Fibroblast of lung (primary cell): ENCODE measurements at regions not wholly inside any gene's neighbourhood (a gene's known extent, or its start where the extent isn't known, plus 50 kb on each side); places are given as distances from the start of the nearest gene placed in this dataset.

Source experiments
- DNase-seq, 2 donors: peaks; one replicate each; pipeline versions ENCODE4 v3.0.0 to v3.0.0-alpha.2; 2010; ENCODE audit warnings: low read depth in 2 of 2
- H2AFZ ChIP-seq: 2 replicates; pipeline ENCODE4 v1.5.1; 2012; ENCODE audit warnings: low read length, control low read depth, inconsistent platforms
- H3K27ac ChIP-seq: 2 replicates; pipeline ENCODE4 v1.5.1; 2011; ENCODE audit warnings: low read length, control low read depth; ENCODE audit not compliant: insufficient read depth
- H3K27me3 ChIP-seq: 2 replicates; pipeline ENCODE4 v1.5.1; 2011; ENCODE audit warnings: mild to moderate bottlenecking, low read length; ENCODE audit not compliant: control insufficient read depth, insufficient read depth
- H3K36me3 ChIP-seq: 2 replicates; pipeline ENCODE4 v1.5.1; 2011; ENCODE audit warnings: low read length; ENCODE audit not compliant: control insufficient read depth, insufficient read depth
- H3K4me1 ChIP-seq: 2 replicates; pipeline ENCODE4 v1.5.1; 2011; ENCODE audit warnings: low read length; ENCODE audit not compliant: control insufficient read depth, insufficient read depth; ENCODE audit errors: extremely low read depth
- H3K4me2 ChIP-seq: 2 replicates; pipeline ENCODE4 v1.5.1; 2011; ENCODE audit warnings: low read length, control low read depth; ENCODE audit not compliant: insufficient read depth; ENCODE audit errors: extremely low read depth
- H3K4me3 ChIP-seq, 4 experiments: fragments of 200-600 bp in 1 of 4; sonication (generic) in 1 of 4; replicated peaks in 1 of 4; 2 replicates each; pipeline ENCODE4 v1.5.1; 2011 to 2016; ENCODE audit warnings: low read length in 4 of 4, low read depth in 3 of 4, mild to moderate bottlenecking in 3 of 4, control low read depth in 2 of 4, inconsistent platforms in 1 of 4, mixed read lengths in 1 of 4; ENCODE audit not compliant: insufficient read depth in 1 of 4; ENCODE audit errors: control extremely low read depth in 1 of 4
- H3K79me2 ChIP-seq: 2 replicates; pipeline ENCODE4 v1.5.1; 2012; ENCODE audit warnings: mild to moderate bottlenecking, low read length, inconsistent platforms; ENCODE audit not compliant: control insufficient read depth, insufficient read depth
- H3K9ac ChIP-seq: 2 replicates; pipeline ENCODE4 v1.5.1; 2011; ENCODE audit warnings: mild to moderate bottlenecking, low read length, control low read depth; ENCODE audit not compliant: insufficient read depth
- H3K9me3 ChIP-seq: 2 replicates; pipeline ENCODE4 v1.5.1; 2012; ENCODE audit warnings: low read depth, low read length; ENCODE audit not compliant: control insufficient read depth, insufficient read depth
- H4K20me1 ChIP-seq: 2 replicates; pipeline ENCODE4 v1.5.1; 2011; ENCODE audit warnings: low read length; ENCODE audit not compliant: control insufficient read depth, insufficient read depth; ENCODE audit errors: extremely low read depth
- EZH2 ChIP-seq: IDR thresholded peaks from 2 replicates; pipeline ENCODE4 v1.5.1; 2012; ENCODE audit warnings: low read length, control low read depth, mild to moderate bottlenecking; ENCODE audit errors: missing control alignments
- TF ChIP-seq, protein P1 (sequence below), 2 donors: IDR thresholded peaks in 1 of 2; conservative IDR thresholded peaks in 1 of 2; 1 replicate in 1 of 2; 2 replicates in 1 of 2; pipeline ENCODE4 v1.5.1; 2011 to 2012; ENCODE audit warnings: low read length in 2 of 2, control low read depth in 1 of 2, inconsistent platforms in 1 of 2, low read depth in 1 of 2, mild to moderate bottlenecking in 1 of 2

- Histone ChIP-seq H3K27ac (no peak overlapping the region), H3K9me3 (no peaks in the 10 kb centered on the region)
- TF ChIP-seq EZH2: no peak
- TF ChIP-seq, protein P1, sequence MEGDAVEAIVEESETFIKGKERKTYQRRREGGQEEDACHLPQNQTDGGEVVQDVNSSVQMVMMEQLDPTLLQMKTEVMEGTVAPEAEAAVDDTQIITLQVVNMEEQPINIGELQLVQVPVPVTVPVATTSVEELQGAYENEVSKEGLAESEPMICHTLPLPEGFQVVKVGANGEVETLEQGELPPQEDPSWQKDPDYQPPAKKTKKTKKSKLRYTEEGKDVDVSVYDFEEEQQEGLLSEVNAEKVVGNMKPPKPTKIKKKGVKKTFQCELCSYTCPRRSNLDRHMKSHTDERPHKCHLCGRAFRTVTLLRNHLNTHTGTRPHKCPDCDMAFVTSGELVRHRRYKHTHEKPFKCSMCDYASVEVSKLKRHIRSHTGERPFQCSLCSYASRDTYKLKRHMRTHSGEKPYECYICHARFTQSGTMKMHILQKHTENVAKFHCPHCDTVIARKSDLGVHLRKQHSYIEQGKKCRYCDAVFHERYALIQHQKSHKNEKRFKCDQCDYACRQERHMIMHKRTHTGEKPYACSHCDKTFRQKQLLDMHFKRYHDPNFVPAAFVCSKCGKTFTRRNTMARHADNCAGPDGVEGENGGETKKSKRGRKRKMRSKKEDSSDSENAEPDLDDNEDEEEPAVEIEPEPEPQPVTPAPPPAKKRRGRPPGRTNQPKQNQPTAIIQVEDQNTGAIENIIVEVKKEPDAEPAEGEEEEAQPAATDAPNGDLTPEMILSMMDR (conservative IDR thresholded peaks at IDR 0.05 in 1 of 2, IDR thresholded peaks at IDR 0.05 in 1 of 2; ENCODE audit: low read depth in 1 of 2, low read length in 2 of 2): no peak
Observed at GRCh38 chr3:188949456-188949855, 222.3 kb upstream of the TPRG1 start.

DNA sequence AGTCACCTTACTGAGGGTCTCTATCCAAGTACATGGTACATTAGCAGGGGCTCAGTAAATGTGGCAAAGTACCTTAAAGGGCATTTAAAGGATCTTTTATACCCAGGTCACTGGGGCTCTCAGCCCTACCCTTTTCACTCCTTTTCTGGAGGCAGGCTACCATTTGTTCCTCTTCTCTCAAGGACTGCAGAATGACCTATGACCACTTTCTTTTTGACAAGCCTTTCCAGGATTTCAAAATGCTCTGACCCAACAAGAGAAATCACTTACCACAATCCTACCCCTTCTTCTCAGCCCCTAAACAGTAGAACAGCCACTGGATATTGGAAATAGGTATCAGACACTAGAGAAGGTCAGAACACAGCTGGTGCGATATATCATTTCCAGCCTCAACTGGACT lies 221.8 kb upstream of the TPRG1 start:
- Histone ChIP-seq H3K4me3 (no peak overlapping the region), H3K9me3 (no peaks in the 10 kb centered on the region), H3K9ac (no peak overlapping the region), H3K36me3 (no peaks in the 10 kb centered on the region), H3K79me2 (no peaks in the 10 kb centered on the region), H3K4me1 (peaks cover 22% of the 10 kb centered on the region), H2AFZ (no peak overlapping the region), H3K27me3 (no peaks in the 10 kb centered on the region), H4K20me1 (no peaks in the 10 kb centered on the region), H3K27ac (no peak overlapping the region), H3K4me2 (no peak overlapping the region)
- TF ChIP-seq, protein P1 (conservative IDR thresholded peaks at IDR 0.05 in 1 of 2, IDR thresholded peaks at IDR 0.05 in 1 of 2; ENCODE audit: low read depth in 1 of 2, low read length in 2 of 2): no peak
- no peak for TF ChIP-seq EZH2
- peak in 1 of 2 donors; percentile 46 for DNase-seq

More at GRCh38 chr3:188949456-188949855, 222.3 kb upstream of the TPRG1 start:
- DNase-seq: no peak
- H3K9ac ChIP-seq: no peak overlapping the region
- no peaks in the 10 kb centered on the region for H3K36me3 ChIP-seq
- no peak overlapping the region for H3K4me2 ChIP-seq
- H3K4me3 ChIP-seq: no peak overlapping the region
- peaks cover 22% of the 10 kb centered on the region for H3K4me1 ChIP-seq
- no peaks in the 10 kb centered on the region for H4K20me1 ChIP-seq
- H3K79me2 ChIP-seq: no peaks in the 10 kb centered on the region
- H3K27me3 ChIP-seq: no peaks in the 10 kb centered on the region
- no peak overlapping the region for H2AFZ ChIP-seq

DNA sequence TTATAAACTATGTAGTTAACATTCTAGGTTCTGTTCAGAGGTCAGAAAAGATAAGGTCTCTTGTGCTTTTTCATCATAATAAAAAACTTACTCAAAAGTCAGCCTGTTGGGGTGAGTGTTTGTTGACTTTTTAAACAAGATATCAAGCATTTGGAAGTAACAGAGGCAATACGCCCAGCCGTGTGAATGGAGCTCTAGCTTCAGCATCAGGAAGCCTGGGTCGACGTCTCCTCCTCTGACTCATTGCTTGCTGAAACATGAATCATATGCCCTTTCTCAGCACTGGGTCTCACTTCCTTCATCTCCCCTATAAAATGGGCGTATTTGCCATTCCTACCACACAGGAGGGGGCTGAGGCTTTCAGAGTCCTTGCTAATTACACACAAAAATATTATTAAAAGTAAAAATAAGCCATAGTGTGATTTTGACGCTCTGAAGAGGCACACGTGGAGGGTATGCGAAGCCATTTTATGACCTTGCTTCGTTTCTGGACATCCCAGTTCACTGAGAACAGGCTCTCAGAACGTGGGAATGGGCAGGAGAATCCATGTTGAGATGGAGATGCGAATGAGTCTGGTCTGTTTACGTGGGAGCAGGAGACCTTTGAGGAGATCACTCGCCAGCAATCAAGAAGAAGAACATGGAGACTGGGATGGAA lies 220.8 kb upstream of the TPRG1 start:
- Histone ChIP-seq H3K36me3 (no peaks in the 10 kb centered on the region), H3K9me3 (no peaks in the 10 kb centered on the region), H3K4me3 (no peak overlapping the region), H3K27me3 (no peaks in the 10 kb centered on the region), H3K79me2 (no peaks in the 10 kb centered on the region), H3K27ac (peak overlapping the region; percentile 61), H2AFZ (no peak overlapping the region), H3K4me2 (no peak overlapping the region), H4K20me1 (no peaks in the 10 kb centered on the region), H3K4me1 (peaks cover 23% of the 10 kb centered on the region), H3K9ac (no peak overlapping the region)
- TF ChIP-seq, protein P1 (conservative IDR thresholded peaks at IDR 0.05 in 1 of 2, IDR thresholded peaks at IDR 0.05 in 1 of 2; ENCODE audit: low read depth in 1 of 2, low read length in 2 of 2): no peak
- no peak for TF ChIP-seq EZH2
- peak; percentile 98 to 99 for DNase-seq
